Endothelial cell of umbilical vein (primary cell): ENCODE measurements at regions not wholly inside any gene's neighbourhood (a gene's known extent, or its start where the extent isn't known, plus 50 kb on each side); places are given as distances from the start of the nearest gene placed in this dataset.

ENCODE experiments used
- BruUV-seq: library from RNA; stranded (reverse); fragments of 400-500 nt; replicated peaks from 2 replicates; lab custom pipeline; 2021; lab: Mats Ljungman, UMichigan
- CTCF ChIA-PET: fragments of 300-600, 350-600 bp; sonication (Branson Sonifier 250); formaldehyde crosslinking; loops from one replicate; lab custom pipeline; 2021; ENCODE audit warnings: antibody characterized with exemption, inconsistent platforms; lab: Charles Lee
- POLR2A ChIA-PET: fragments of 300-600, 350-600 bp; sonication (Branson Sonifier 250); formaldehyde crosslinking; loops from one replicate; lab custom pipeline; 2021; ENCODE audit warnings: antibody characterized with exemption, inconsistent platforms; lab: Charles Lee
- DNase-seq: peaks from one replicate; pipeline ENCODE4 v3.0.0-alpha.2; 2011; ENCODE audit warnings: low read depth, low spot score
- FAIRE-seq: peaks from 2 replicates; lab custom pipeline; 2011; peaks lifted over from hg19 to GRCh38; lab: Jason Lieb, UNC
- H2AFZ ChIP-seq: 2 replicates; pipeline ENCODE4 v1.6.0; 2012; ENCODE audit warnings: low read depth, low read length, control low read depth, inconsistent platforms
- H3K27ac ChIP-seq: 2 replicates; pipeline ENCODE4 v1.5.1; 2011; ENCODE audit warnings: low read depth, mild to moderate bottlenecking, control low read depth, low read length, moderate library complexity; ENCODE audit not compliant: insufficient read depth
- H3K27me3 ChIP-seq, 2 experiments: 2 replicates each; pipeline versions ENCODE4 v1.6.0 to v1.6.1; 2011; ENCODE audit warnings: low read length in 2 of 2, mixed read lengths in 1 of 2; ENCODE audit not compliant: control insufficient read depth in 2 of 2, insufficient read depth in 2 of 2
- H3K36me3 ChIP-seq, 2 experiments: 2 replicates in 1 of 2; 3 replicates in 1 of 2; pipeline ENCODE4 v1.5.1; 2011; ENCODE audit warnings: low read length in 2 of 2, mild to moderate bottlenecking in 1 of 2, moderate library complexity in 1 of 2; ENCODE audit not compliant: control insufficient read depth in 2 of 2, insufficient read depth in 2 of 2; ENCODE audit errors: extremely low read depth in 1 of 2
- H3K4me1 ChIP-seq: 3 replicates; pipeline ENCODE4 v1.5.1; 2011; ENCODE audit warnings: mild to moderate bottlenecking, low read length; ENCODE audit not compliant: control insufficient read depth, insufficient read depth; ENCODE audit errors: extremely low read depth
- H3K4me2 ChIP-seq: 2 replicates; pipeline ENCODE4 v1.6.1; 2011; ENCODE audit warnings: low read length, control low read depth, mixed read lengths; ENCODE audit not compliant: insufficient read depth
- H3K4me3 ChIP-seq, 3 experiments: fragments of 200-600 bp in 1 of 3; sonication (generic), shearing (Covaris generic) in 1 of 3; replicated peaks in 1 of 3; 2 replicates each; pipeline ENCODE4 v1.5.1; 2011 to 2016; ENCODE audit warnings: control low read depth in 3 of 3, low read length in 3 of 3, mild to moderate bottlenecking in 2 of 3, inconsistent platforms in 1 of 3, low read depth in 1 of 3, moderate library complexity in 1 of 3; ENCODE audit not compliant: insufficient read depth in 1 of 3
- H3K79me2 ChIP-seq: 2 replicates; pipeline ENCODE4 v1.6.0; 2012; ENCODE audit warnings: low read length, inconsistent platforms; ENCODE audit not compliant: control insufficient read depth, insufficient read depth
- H3K9ac ChIP-seq: replicated peaks from 2 replicates; pipeline ENCODE3; 2011; ENCODE audit warnings: low read length, control low read depth; ENCODE audit not compliant: insufficient read depth; ENCODE audit errors: extremely low read depth
- H3K9me1 ChIP-seq: replicated peaks from 3 replicates; pipeline ENCODE4 v1.6.0; 2011; ENCODE audit warnings: mild to moderate bottlenecking, low read length; ENCODE audit not compliant: control insufficient read depth, insufficient read depth; ENCODE audit errors: extremely low read depth
- H3K9me3 ChIP-seq: replicated peaks from 2 replicates; pipeline ENCODE4 v1.5.1; 2012; ENCODE audit warnings: low read length, inconsistent platforms; ENCODE audit not compliant: control insufficient read depth, insufficient read depth
- H4K20me1 ChIP-seq: replicated peaks from 2 replicates; pipeline ENCODE3; 2011; ENCODE audit warnings: mild to moderate bottlenecking, low read length; ENCODE audit not compliant: control insufficient read depth, insufficient read depth; ENCODE audit errors: extremely low read depth
- CTCF ChIP-seq, 2 donors: IDR thresholded peaks; 1 replicate in 1 of 2; 2 replicates in 1 of 2; pipeline ENCODE4 v1.5.1; 2011; ENCODE audit warnings: low read length in 2 of 2, mild to moderate bottlenecking in 2 of 2, moderate library complexity in 2 of 2, control low read depth in 1 of 2, inconsistent platforms in 1 of 2, low read depth in 1 of 2; ENCODE audit not compliant: insufficient read depth in 1 of 2; ENCODE audit errors: extremely low read depth in 1 of 2
- FOS ChIP-seq: IDR thresholded peaks from 2 replicates; pipeline ENCODE4 v1.6.1; 2011; ENCODE audit warnings: mild to moderate bottlenecking, low read length, moderate library complexity, borderline replicate concordance; ENCODE audit not compliant: insufficient read depth
- MYC ChIP-seq: IDR thresholded peaks from one replicate; pipeline ENCODE4 v1.6.1; 2011; ENCODE audit warnings: mild to moderate bottlenecking, low read depth, low read length
- POLR2A ChIP-seq: IDR thresholded peaks from 2 replicates; pipeline ENCODE4 v1.6.1; 2012; ENCODE audit warnings: low read depth, mild to moderate bottlenecking, control low read depth, low read length
- POLR2AphosphoS5 ChIP-seq: IDR thresholded peaks from 2 replicates; pipeline ENCODE4 v1.6.1; 2012; ENCODE audit warnings: low read depth, mild to moderate bottlenecking, control low read depth, low read length, moderate library complexity; ENCODE audit not compliant: insufficient read depth
- dilution Hi-C: fragments of 300-500 bp; cut with MboI; formaldehyde crosslinking; loops from one replicate; pipeline ENCODE4 v1.15.0; 2019; ENCODE audit warnings: low sequenced_read_pairs; ENCODE audit not compliant: extremely low pct_ligation_motif_present
- intact Hi-C: fragments of 100-400 bp; cut with micrococcal nuclease; formaldehyde crosslinking; loops from one replicate; pipeline ENCODE4 v1.10.0; 2022
- TF ChIP-seq, protein P1 (sequence below): IDR thresholded peaks from 2 replicates; pipeline ENCODE4 v1.6.1; 2011; ENCODE audit not compliant: insufficient read depth, insufficient read length

- DNase-seq, result no peak
- no peaks in the 10 kb centered on the region for H4K20me1 ChIP-seq
- ChIA-PET CTCF (no interaction called here), POLR2A (no interaction called here)
- H3K27me3 ChIP-seq, result no peaks in the 10 kb centered on the region
- BruUV-seq, result no TSS peak
- FAIRE-seq, result no peak
- no peaks in the 10 kb centered on the region for H3K79me2 ChIP-seq
- TF ChIP-seq, protein P1, sequence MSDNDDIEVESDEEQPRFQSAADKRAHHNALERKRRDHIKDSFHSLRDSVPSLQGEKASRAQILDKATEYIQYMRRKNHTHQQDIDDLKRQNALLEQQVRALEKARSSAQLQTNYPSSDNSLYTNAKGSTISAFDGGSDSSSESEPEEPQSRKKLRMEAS, result no peak
- TF ChIP-seq POLR2AphosphoS5, result no peak
- TF ChIP-seq POLR2A, result no peak
- TF ChIP-seq CTCF (IDR thresholded peaks at IDR 0.05; ENCODE audit: extremely low read depth in 1 of 2, insufficient read depth in 1 of 2, low read depth in 1 of 2, low read length in 2 of 2), result no peak
- no peak for TF ChIP-seq MYC
- TF ChIP-seq FOS, result no peak
- no peaks in the 10 kb centered on the region for H3K36me3 ChIP-seq
- no peak overlapping the region for H3K4me2 ChIP-seq
- dilution Hi-C loops, result no loop called here
- H3K4me1 ChIP-seq, result no peaks in the 10 kb centered on the region
- no peak overlapping the region for H2AFZ ChIP-seq
- intact Hi-C loops, result no loop called here
- H3K9ac ChIP-seq, result no peak overlapping the region
- no peak overlapping the region for H3K27ac ChIP-seq
- H3K9me1 ChIP-seq, result no peaks in the 10 kb centered on the region
- H3K4me3 ChIP-seq, result no peak overlapping the region
- H3K9me3 ChIP-seq, result no peaks in the 10 kb centered on the region
These were observed 171.9 kb downstream of the FAM43A start for GRCh38 chr3:194857469-194858113.
